HG02852 (cell line): ENCODE measurements at regions not wholly inside any gene's neighbourhood (a gene's known extent, or its start where the extent isn't known, plus 50 kb on each side); places are given as distances from the start of the nearest gene placed in this dataset.
"Not testable (repeated sequence)": the region's sequence is repeated elsewhere in the genome, so short reads cannot be mapped to it uniquely, and the experiment has no call there.

Experiments used
- ATAC-seq: cut with Tn5 transposase; IDR thresholded peaks from one replicate; pipeline ENCODE4 v1.9.1; 2021; ENCODE audit warnings: mild to moderate bottlenecking, moderate library complexity; ENCODE audit not compliant: unreplicated experiment

DNA sequence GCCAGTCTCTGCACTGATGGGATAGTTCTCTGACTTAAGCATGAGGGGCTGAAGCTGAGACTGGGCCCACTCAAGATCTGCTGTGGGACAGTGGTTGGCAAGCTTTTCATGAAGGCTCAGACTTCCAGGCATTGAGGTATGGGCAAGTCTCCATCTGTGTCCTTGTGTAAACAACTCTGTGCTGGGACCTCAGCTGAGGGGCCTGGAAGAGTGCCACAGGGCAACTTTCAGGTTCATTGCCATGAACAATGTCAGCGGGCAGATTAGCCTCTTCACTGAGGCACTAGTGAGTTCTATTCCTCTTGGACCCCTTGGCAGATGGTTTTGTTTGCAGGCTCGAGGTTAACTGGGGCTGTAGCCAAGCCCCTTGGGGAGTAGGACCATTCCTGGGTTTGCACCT is 127.1 kb downstream of the MRPS30 start:
- ATAC-seq = no peak

DNA sequence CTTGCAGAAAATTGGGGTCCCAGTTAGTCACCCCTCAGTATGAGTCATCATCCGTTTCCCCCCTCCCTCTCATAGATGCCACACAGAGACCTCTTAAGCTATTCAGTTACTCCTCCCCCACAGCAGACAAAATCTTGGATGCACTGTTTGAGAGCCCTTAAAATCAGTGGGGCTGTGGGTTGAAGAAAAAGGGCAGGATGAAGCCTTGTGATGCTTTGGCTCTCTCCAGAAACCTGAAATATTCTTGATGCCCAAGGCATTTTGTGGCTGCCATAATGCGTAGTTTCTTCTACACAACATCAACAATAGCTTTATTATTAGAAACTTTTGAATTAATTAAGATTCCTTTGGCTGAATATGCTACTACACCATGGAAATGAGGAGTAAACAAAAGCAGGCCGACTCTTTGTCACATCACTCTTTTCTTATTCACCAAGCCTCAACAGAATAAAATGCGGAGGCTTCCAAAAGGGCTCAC is 133.8 kb downstream of the MRPS30 start:
- no peak for ATAC-seq

DNA sequence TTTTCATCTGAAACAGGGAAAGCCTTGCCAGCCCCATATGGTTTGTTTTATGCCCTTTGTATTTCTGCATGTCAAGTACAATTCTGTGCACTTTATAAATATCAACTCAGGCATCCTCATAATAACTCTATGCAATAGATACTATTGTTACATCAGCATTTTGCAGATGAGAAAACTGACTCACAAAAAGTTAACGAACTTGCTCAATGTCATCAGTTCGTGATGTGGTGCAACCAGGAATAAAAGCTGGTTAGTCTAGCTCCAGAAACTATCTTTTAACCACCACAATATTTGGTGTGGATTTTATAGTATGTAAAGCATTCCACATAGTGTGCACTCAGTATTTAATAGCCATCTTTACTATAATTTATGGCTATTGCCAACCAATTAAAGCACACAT is 134.9 kb downstream of the MRPS30 start:
- no peak for ATAC-seq

DNA sequence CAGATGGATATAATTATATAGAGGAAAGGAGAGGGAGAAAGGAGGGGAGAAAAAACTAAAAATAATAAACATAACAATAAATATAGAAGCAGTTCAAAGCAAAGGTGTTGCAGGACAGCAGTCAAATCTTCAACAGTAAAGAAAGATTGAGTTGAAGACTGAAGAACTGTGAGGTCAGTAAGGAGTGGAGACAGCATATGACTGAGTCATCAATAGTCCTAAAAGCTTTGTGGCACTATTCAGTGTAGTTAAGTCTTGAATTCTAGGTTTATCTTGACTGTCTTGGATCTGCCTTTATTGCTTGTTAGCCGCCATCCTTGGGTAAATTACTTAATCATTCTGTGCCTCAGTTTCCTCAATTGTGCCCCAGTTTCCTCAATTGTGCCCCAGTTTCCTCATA is 137.0 kb downstream of the MRPS30 start:
- ATAC-seq = no peak

DNA sequence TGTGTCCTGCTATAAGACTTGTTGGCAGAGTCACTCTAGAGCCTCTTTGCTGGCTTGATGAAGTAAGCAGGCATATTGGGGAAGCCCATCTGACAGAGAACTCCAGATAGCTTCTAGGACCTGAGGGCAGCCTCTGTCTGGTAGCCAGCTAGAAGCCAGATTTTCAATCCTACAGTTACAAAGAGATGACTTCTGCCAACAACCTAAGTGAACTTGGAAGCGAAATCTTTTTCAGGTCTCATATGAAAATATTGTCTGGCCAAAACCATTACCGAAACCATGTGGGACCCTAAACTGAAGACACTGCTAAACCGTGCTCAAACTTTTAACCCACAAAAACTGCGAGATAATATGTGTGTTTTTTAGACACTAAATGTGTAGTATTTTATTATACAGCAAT is 140.9 kb downstream of the MRPS30 start:
- ATAC-seq = peak; percentile 41

DNA sequence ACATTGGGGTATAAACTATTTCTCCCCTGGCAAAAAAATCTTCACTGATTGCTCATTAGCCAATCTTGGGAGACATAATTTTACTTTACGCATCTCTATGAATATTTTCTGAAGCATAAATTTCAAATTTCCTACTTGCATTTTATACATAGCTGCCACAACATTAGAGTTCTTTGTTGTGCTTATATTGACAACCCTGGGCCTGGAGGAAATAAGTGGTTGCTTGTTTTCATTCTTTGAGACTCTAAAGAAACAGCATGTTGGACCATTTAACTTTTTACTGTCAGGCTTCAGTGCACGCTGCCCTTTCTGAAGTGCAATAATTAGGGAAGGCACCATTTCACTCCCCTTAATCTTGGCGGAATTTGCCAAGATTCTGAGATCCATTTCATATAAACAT is 142.6 kb downstream of the MRPS30 start:
- ATAC-seq = no peak

DNA sequence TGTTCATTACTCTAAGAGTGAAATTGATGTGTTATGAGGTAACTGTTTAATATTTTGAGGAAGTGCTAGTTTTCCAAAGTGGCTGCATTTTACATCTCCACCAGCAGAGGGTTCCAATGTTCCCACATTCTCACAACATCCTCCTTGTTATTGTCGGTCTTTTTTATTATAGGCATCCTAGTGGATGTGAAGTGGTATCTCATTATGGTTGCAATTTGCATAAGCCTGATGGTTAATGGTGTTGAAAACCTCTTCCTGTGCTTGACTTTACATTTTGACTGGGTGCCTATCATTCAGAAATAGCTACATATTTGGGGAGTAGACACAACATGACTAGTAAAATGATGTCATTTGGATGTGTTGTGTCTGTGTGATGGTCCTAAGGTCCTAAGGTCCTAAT is 143.6 kb downstream of the MRPS30 start:
- peak; percentile 69 for ATAC-seq

DNA sequence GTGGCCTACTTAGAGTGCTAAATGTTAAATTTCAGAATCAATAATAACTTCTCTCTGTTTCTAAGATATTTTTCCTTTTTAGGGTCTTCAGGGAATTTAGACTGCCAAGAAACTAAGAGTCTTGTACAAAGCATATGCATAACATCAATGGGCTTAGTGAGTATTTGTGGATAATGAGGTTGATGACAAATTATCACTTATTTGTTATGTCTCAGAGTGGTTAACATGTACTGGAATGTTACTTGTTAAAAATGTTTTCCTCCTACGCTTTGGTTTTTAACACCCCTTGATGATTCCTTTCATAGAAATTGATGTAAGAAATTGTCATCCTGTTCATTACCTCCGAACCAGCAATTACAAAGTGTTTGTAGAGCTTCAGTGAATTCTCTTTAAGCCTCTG is 144.3 kb downstream of the MRPS30 start:
- no peak for ATAC-seq

DNA sequence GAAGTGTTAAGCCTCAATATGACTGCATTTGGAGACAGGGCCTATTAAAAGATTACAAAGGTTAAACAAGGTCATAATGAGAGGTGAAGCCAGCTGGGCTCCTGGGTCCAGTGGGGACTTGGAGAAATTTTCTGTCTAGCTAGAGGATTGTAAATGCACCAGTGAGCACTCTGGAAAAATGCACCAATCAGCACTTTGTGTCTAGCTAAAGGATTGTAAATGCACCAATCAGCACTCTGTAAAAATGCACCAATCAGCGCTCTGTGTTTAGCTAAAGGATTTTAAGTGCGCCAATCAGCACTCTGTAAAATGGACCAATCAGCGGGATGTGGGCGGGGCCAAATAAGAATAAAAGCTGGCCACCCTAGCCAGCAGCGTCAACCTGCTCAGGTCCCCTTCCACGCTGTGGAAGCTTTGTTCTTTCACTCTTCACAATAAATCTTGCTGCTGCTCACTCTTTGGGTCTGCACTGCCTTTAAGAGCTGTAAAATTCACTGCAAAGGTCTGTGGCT is 150.3 kb downstream of the MRPS30 start:
- not testable (repeated sequence) for ATAC-seq

DNA sequence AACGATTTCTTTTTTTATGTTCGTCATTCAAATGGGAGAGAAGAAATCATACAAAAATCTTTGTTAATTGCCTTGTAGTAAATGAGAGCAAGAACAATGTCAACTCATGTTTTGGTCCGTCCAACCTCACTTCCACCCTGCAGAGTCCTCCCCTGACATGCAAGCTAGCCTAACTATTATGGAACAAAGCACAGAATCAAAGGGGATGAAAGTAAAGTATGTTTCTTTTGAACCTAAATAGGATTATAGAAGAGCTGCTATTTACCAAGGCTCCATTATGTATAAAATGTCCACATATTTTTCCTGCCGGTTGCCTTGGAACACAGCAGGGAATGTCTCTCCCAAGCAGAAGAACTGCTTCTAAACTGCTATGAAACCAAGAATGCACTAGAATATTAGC is 161.1 kb downstream of the MRPS30 start:
- no peak for ATAC-seq

DNA sequence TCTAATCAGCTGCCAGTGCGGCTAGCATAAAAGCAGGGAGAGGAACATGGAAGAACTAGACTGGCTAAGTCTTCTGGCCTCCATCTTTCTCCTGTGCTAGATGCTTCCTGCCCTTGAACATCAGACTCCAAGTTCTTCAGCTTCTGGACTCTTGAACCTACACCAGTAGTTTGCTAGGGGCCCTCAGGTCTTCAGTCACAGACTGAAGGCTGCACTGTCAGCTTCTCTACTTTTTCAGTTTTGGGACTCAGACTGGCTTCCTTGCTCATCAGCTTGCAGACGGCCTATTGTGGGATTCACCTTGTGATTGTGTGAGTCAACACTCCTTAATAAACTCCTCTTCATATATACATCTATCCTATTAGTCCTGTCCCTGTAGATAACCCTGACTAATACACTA is 162.2 kb downstream of the MRPS30 start:
- not testable (repeated sequence) for ATAC-seq

DNA sequence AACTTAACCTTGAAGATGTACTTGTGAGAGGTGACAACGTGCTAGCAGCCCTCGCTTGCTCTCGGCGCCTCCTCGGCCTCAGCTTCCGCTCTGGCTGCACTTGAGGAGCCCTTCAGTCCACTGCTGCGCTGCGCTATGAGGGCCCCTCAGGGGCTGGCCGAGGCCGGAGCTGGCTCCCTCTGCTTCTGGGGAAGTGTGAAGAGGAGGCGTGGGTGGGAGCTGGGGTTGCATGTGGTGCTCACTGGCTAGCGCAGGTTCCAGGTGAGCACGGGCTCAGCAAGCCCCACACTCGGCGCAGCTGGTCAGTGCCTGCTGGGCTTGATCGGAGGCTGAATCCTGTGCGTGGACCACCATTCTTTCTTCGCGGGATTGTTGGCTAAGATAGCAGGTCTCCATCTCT is 166.1 kb downstream of the MRPS30 start:
- ATAC-seq = no peak

DNA sequence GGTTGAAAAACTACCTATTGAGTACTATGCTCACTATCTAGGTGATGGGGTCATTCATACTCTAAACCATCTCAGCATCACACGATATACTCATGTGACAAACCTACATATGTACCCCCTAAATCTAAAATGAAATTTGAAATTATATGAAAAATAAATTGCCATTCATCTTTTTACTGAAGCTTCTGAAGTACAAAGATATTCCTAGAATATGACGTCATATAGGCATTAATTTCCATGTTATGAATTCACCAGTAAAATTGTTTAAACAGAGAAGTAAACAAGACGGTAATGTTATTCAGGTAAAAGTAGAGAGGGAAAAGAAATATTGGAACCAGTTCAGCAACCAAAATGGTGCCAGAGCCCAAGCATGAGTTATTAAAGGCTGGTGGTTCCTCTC is 173.0 kb downstream of the MRPS30 start:
- no peak for ATAC-seq

DNA sequence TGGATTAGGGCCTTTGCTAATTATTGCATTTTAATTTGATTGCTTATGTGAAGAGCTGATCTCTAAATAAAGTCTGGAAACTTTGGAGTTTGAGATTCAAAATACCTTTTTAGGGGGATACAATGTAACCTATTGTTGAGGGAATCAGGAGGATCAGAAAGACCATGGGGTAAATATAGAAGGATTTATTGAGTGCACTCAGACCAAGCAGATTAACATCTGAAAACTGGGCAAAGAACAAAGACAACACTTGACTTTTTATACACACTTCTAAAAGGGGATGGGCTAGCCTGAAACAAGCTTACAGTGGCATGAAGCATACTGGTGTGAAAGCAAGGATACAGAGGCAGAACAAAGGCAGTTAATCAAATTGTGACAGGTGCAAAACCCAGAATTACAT is 174.3 kb downstream of the MRPS30 start:
- no peak for ATAC-seq

DNA sequence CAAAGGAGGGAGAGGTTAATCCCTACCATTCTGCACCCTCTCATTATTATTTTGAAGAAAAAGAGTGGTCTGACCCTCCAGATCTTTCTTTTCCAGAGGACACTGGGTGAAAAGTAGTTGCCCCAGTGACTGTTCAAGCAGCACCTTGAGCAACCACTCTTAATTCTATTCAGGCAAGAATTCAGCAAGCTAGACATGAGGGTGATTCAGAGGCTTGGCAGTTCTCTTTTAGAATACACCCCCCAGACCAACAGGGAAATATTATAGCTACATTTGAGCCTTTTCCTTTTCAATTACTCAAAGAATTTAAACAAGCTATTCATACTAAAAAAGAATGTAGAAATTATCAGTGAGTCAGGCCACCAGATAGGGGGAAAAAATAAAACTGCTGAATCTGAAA is 178.3 kb downstream of the MRPS30 start:
- no peak for ATAC-seq

DNA sequence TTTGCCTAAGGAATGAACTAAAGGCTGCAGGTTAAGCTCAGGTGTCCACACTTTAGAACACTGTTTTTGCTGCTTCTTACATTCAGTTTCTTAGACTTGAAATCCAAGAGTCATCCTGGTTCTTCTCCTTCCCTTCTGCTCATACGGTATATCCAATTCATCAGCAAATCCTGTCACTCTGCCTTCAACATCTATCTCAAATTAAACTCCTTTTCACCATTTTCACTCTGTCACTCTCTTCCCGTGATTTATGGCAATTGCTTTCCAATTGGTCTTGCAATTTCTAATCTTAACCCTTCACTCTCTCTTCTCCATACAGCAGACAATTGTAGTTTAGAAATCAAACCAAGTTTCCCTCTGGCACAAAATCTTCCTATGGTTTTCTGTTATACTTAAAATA is 182.9 kb downstream of the MRPS30 start:
- no peak for ATAC-seq

DNA sequence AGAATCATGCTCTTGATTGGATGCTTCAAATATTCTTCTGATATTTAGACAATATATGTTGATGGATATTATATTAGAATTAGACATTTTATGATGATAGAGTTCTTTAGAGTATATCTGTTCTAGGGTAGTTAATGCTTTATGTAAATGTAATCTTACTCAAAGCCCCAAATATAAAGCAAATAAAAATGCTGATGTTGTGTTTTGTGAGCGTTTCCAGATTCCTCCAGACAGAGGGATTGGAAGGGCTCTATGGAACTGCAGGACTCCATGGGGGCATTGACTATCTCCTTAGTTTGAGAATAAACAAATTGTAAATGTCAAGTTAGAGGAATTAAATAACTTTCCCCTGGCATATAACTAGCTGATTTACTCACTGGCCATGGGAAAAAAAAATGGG is 184.5 kb downstream of the MRPS30 start:
- no peak for ATAC-seq

DNA sequence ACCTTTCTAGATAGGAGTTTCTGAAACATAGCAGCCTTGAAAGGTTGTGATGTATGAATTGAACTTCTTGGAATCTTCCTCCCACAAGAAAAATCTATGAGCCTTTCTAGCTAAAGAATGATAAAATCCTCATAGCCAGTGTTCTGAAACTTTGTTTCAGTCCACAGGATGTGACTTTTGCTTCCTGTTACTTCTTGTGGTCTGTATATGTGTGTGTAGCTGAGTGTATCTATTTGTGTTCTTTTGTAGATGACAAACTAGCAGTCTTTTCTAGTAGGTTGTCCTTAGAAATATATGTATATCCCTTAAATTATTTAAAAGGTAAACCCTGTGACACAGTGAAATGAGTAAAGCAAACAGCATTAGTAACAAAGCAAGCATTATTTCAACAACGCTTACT is 188.8 kb downstream of the MRPS30 start:
- no peak for ATAC-seq

DNA sequence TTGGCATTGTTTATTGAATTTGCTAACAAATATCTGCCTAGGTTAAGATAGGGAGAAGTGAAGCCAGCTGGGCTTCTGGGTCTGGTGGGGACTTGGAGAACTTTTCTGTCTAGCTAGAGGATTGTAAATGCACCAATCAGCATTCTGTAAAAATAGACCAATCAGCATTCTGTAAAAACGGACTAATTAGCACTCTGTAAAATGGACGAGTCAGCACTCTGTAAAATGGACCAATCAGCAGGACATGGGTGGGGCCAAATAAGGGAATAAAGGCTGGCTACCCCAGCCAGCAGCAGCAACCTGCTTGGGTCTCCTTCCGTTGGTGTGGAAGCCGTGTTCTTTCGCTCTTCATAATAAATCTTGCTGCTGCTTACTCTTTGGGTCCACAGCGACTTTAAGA is 198.4 kb downstream of the MRPS30 start:
- ATAC-seq = not testable (repeated sequence)

DNA sequence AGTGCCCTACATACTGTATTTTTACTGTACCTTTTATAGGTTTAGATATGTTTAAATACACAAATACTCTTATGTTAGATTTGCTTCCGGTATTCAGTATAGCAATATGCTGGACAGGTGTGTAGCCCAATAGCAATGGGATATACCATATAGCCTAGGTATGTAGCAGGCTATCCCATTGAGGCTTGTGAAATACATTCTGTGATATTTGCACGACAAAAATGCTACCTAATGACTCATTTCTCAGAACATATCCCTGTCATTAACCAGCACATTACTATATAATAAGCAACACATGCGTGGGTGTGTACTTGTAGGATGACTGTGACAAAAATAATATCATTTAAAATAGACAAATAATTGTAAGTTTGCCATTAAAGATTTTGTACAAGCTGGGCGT is 208.8 kb downstream of the MRPS30 start:
- ATAC-seq = peak; percentile 47

DNA sequence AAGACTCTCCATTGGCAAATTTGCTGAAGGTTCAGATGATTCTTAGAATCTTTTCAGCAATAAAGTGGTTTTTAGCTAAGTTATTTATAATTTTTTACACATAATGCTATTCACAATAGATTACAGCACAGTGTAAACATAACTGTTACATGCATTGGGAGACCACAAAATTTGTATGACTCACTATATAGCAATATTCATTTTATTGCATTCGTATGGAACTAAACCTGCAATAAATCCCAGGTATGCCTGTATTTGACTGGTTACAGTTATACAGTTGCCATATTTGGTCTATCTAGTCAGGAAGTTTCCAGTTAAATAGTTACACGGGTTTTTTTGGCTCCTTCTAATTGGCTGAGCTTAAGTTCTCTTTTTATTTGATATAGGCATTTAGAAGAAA is 220.8 kb downstream of the MRPS30 start:
- ATAC-seq = no peak

DNA sequence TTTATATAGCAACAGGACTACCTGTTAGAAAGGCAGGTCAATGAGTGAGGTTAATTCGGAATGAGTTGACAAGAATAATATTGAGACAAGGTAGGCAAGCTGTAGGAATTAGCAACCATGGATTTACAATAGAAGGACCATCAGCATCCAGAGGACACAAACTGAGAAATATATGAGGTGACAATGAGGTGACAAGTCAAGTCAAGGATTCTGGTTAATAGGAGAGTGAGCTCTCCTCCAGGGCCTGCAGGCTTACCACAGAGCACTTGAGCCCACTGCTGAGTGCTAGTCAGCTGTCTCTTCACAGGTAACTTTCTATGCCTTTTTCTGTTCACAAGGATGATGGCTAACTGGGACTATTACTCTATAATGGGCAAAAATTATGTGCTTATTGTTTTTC is 227.2 kb downstream of the MRPS30 start:
- ATAC-seq = no peak

DNA sequence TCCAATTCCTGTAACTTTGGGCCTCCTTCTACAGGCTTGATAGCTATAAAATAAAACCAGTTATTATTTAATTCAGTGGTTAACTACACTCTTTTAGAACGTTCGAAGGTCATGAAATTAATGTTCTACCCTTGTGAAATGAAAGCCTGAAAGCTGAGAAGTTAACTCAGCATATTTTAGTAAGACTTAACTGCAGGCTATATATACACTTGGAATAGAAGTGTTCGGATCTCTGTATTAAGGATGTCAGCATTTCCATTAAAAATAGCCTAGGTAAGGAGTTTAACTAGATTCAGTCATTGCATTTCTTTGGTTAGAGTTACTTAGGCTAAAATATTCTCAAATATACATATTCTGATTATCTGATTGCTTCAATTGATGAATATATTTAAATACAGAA is 229.2 kb downstream of the MRPS30 start:
- ATAC-seq = no peak
